Neural progenitor cell (in vitro differentiated cells): ENCODE measurements at regions not wholly inside any gene's neighbourhood (a gene's known extent, or its start where the extent isn't known, plus 50 kb on each side); places are given as distances from the start of the nearest gene placed in this dataset.

Source experiments
- CTCF ChIP-seq: fragments of 200-600 bp; sonication (generic); IDR thresholded peaks from 2 replicates; pipeline ENCODE4 v1.5.1; 2017; ENCODE audit warnings: antibody characterized with exemption, mild to moderate bottlenecking
- EZH2 ChIP-seq: fragments of 200-600 bp; sonication (generic); IDR thresholded peaks from 2 replicates; pipeline ENCODE4 v1.6.1; 2017; ENCODE audit warnings: antibody characterized with exemption, mild to moderate bottlenecking, moderate library complexity

- TF ChIP-seq CTCF (no peak), EZH2 (no peak)
Observed at GRCh38 chr5:56282951-56283350, 49.8 kb upstream of the ANKRD55 start.
